ENCODE measurements at regions not wholly inside any gene's neighbourhood (a gene's known extent, or its start where the extent isn't known, plus 50 kb on each side); places are given as distances from the start of the nearest gene placed in this dataset.

DNA sequence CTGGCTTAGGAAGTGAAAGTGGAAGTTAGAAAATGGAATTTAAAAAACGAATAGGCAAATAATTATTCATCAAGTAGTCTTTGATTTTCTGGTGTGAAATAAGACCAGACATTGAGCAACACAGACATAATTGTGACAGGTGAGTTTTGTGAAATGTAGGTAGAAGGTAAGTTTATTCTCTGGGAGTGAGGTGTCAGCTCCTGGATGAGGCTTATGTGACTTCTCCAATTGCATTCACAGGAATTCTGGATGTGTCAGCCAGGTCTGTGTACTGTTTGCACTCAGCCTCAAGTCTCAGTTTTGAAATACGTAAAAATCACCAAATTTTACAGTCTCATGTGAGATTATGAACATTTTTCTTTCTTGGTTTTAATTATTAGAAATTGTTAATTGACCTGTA lies 537.6 kb downstream of the CETN3 start:
- intact Hi-C loops (cut with DNase I): no loop called here
- Histone ChIP-seq H3K27ac (no peak overlapping the region), H3K9me3 (no peaks in the 10 kb centered on the region), H3K36me3 (no peaks in the 10 kb centered on the region), H3K4me3 (no peak overlapping the region), H3K27me3 (no peaks in the 10 kb centered on the region), H3K4me1 (no peaks in the 10 kb centered on the region)
- 29 to 32% methylated on average over 2 of the region's 2 CpGs for WGBS, 2 donors
- DNase-seq: no peak
- TF ChIP-seq, protein P1, sequence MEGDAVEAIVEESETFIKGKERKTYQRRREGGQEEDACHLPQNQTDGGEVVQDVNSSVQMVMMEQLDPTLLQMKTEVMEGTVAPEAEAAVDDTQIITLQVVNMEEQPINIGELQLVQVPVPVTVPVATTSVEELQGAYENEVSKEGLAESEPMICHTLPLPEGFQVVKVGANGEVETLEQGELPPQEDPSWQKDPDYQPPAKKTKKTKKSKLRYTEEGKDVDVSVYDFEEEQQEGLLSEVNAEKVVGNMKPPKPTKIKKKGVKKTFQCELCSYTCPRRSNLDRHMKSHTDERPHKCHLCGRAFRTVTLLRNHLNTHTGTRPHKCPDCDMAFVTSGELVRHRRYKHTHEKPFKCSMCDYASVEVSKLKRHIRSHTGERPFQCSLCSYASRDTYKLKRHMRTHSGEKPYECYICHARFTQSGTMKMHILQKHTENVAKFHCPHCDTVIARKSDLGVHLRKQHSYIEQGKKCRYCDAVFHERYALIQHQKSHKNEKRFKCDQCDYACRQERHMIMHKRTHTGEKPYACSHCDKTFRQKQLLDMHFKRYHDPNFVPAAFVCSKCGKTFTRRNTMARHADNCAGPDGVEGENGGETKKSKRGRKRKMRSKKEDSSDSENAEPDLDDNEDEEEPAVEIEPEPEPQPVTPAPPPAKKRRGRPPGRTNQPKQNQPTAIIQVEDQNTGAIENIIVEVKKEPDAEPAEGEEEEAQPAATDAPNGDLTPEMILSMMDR (IDR thresholded peaks at IDR 0.05): no peak
- TF ChIP-seq POLR2A (IDR thresholded peaks at IDR 0.05): no peak

DNA sequence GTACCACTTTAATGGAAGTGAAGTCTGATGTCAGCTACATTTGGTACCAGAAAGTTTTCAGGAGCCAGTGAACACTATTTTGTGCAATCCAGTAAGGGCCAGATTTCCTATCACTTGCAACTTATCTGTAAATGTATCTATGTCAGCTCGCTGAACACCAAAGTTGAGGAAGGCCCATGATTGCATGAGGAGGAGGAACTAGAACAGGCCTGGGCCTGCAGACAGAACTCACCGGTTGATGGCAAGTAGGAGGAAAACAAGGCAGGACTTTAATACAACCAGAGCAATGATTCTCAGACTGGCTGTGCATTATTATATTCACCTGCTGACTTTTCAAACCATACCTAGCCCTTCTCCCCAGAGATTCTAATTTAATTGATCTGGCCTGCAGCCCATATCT lies 540.2 kb downstream of the CETN3 start:
- TF ChIP-seq, protein P1 (IDR thresholded peaks at IDR 0.05): no peak
- TF ChIP-seq POLR2A (IDR thresholded peaks at IDR 0.05): no peak
- intact Hi-C loops (cut with DNase I): no loop called here

DNA sequence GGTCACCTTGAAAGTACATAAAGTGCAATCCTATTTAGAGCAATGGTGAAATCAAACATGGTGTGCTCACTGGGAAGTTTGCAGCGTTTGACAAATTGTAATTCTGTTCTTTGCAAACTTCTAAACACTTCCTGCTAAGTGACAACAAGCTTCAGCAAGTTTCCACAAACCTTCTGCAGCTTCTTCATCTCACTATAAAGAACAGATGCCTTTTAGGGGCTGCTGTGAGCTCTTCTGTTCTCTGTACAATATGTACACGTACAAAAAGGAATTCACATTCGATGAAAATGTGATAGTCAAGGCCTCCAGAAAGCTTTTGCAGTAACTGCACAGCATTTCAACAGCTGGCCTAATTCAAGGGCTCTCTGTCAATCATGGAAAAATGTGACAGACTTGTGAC lies 543.1 kb downstream of the CETN3 start:
- intact Hi-C loops (cut with DNase I): no loop called here
- Histone ChIP-seq H3K36me3 (no peaks in the 10 kb centered on the region), H3K4me1 (no peaks in the 10 kb centered on the region), H3K9me3 (no peaks in the 10 kb centered on the region), H3K27ac (no peak overlapping the region), H3K4me3 (no peak overlapping the region), H3K27me3 (no peaks in the 10 kb centered on the region)
- no peak for TF ChIP-seq POLR2A (IDR thresholded peaks at IDR 0.05)
- TF ChIP-seq, protein P1 (IDR thresholded peaks at IDR 0.05): no peak
- DNase-seq: no peak
- WGBS, 2 donors: 59 to 67% methylated on average over 3 of the region's 3 CpGs

More for the DNA sequence above, 540.2 kb downstream of the CETN3 start:
- Histone ChIP-seq H3K27me3 (no peaks in the 10 kb centered on the region), H3K4me1 (no peaks in the 10 kb centered on the region), H3K36me3 (no peaks in the 10 kb centered on the region), H3K9me3 (no peaks in the 10 kb centered on the region), H3K27ac (no peak overlapping the region), H3K4me3 (no peak overlapping the region)
- 56% methylated on average over 2 of the region's 2 CpGs for WGBS, 2 donors
- DNase-seq: no peak

DNA sequence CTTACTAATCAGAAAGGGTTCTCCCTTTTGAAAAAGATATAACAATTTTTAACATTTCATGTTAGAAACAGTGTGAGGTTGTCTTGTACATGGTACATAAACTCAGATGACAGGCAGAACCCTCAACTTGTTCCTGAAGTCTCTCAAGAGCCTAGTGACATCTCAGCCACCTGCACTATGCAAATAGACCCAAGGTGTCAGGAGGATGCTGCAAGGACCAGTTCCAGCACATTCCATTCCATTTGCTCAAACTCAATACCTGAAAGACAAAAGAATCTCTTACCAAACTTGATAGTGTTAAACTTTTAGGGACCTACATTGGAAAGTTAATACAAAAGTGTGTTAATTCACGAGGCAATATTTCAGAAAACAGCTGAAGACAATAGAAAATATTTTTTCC lies 544.6 kb downstream of the CETN3 start:
- no peaks in the 10 kb centered on the region for H3K9me3 ChIP-seq
- H3K4me1 ChIP-seq: no peaks in the 10 kb centered on the region
- H3K27ac ChIP-seq: no peak overlapping the region
- no peak for DNase-seq
- TF ChIP-seq POLR2A (IDR thresholded peaks at IDR 0.05): no peak
- TF ChIP-seq, protein P1 (IDR thresholded peaks at IDR 0.05): no peak
- H3K36me3 ChIP-seq: no peaks in the 10 kb centered on the region
- no peak overlapping the region for H3K4me3 ChIP-seq
- H3K27me3 ChIP-seq: no peaks in the 10 kb centered on the region
- intact Hi-C loops (cut with DNase I): no loop called here
- WGBS, 2 donors: 78 to 91% methylated on average over 1 of the region's 1 CpG

DNA sequence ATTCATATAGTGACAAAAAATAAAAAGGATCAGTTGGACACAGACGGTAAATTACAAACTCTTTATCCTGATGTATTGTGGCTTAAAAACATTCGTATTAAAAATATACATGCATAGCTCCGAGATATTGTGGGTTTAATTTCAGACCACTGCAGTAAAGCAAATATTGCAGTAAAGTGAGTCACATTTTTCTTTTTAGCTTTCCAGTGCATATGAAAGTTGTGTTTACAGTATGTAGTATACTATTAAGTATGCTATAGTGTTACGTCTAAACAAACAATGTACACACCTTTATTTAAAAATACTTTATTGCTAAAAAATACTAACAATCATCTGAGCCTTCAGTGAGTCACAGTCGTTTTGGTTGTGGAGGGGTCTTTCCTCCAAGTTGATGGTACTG lies 551.8 kb downstream of the CETN3 start:
- no peaks in the 10 kb centered on the region for H3K36me3 ChIP-seq
- no peaks in the 10 kb centered on the region for H3K27me3 ChIP-seq
- no peak overlapping the region for H3K27ac ChIP-seq
- H3K4me3 ChIP-seq: no peak overlapping the region
- 68 to 84% methylated on average over 5 of the region's 5 CpGs for WGBS, 2 donors
- DNase-seq: no peak
- no peaks in the 10 kb centered on the region for H3K4me1 ChIP-seq
- no peaks in the 10 kb centered on the region for H3K9me3 ChIP-seq
- no peak for TF ChIP-seq POLR2A (IDR thresholded peaks at IDR 0.05)
- intact Hi-C loops (cut with DNase I): no loop called here

DNA sequence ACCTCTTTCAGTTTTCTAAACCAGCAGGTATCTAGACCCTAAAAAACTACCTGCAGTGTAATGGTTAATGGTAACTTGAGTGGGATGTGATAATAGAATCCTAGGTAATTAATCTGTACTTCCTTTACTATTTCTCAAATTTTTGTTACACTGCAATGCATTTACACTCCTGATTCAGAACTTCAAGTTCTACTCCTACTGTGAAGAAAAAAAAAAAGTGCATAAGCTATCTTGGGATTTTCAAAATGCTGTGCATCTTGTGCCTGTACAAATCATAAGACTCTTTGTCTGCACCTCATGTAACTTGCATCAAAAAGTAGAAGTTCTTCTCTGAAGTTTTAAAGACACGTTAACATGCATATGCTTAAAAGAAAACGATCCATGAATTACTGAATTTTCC lies 554.1 kb downstream of the CETN3 start:
- TF ChIP-seq, protein P1 (IDR thresholded peaks at IDR 0.05): no peak
- TF ChIP-seq POLR2A (IDR thresholded peaks at IDR 0.05): no peak
- H3K36me3 ChIP-seq: no peaks in the 10 kb centered on the region
- no peaks in the 10 kb centered on the region for H3K27me3 ChIP-seq
- no peak overlapping the region for H3K27ac ChIP-seq
- no peak overlapping the region for H3K4me3 ChIP-seq
- intact Hi-C loops (cut with DNase I): no loop called here
- no peak for DNase-seq
- WGBS, 2 donors: 86 to 88% methylated on average over 2 of the region's 2 CpGs
- no peaks in the 10 kb centered on the region for H3K9me3 ChIP-seq
- H3K4me1 ChIP-seq: no peaks in the 10 kb centered on the region
